ENCODE measurements at regions not wholly inside any gene's neighbourhood (a gene's known extent, or its start where the extent isn't known, plus 50 kb on each side); places are given as distances from the start of the nearest gene placed in this dataset.

DNA sequence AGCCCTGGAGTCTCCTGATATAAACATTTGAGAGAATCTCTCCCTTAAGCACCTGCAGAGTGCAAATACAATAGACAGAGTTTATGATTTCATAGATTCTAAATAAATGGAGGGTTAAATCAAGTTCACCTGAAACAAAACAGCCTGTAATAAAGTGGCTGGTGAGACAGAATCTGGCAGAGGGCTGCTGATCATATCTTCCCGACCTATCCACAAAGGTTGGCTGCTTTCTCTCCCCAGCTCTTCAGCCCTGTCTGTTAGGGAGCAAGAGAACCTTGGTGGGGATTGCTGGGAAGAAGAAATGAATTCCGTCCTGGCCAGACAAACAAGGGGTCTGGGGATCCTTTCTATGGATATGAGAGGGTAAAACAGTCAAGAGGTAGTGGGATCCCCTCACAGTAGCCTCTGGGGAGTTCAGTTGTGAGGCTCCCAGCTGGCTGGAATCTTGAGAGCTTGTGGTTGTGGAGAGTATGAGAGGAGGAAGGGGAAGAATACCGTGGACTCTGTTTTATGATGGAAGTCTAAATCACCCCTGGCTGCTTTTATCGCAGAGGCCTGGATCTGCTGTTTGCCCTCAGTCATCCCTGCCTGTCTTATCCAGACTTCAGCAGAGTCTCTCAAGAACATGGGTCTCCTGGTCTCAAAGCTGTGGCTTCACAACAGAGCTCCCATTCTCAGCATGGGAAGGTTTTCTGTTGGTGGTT is 451.3 kb downstream of the NTRK3 start:
- intact Hi-C loops (cut with DNase I, micrococcal nuclease) = no loop called here
- TF ChIP-seq, protein P1, sequence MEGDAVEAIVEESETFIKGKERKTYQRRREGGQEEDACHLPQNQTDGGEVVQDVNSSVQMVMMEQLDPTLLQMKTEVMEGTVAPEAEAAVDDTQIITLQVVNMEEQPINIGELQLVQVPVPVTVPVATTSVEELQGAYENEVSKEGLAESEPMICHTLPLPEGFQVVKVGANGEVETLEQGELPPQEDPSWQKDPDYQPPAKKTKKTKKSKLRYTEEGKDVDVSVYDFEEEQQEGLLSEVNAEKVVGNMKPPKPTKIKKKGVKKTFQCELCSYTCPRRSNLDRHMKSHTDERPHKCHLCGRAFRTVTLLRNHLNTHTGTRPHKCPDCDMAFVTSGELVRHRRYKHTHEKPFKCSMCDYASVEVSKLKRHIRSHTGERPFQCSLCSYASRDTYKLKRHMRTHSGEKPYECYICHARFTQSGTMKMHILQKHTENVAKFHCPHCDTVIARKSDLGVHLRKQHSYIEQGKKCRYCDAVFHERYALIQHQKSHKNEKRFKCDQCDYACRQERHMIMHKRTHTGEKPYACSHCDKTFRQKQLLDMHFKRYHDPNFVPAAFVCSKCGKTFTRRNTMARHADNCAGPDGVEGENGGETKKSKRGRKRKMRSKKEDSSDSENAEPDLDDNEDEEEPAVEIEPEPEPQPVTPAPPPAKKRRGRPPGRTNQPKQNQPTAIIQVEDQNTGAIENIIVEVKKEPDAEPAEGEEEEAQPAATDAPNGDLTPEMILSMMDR (IDR thresholded peaks at IDR 0.05) = no peak
- H3K9me3 ChIP-seq = no peaks in the 10 kb centered on the region
- H3K36me3 ChIP-seq (ENCODE audit: low read depth) = no peaks in the 10 kb centered on the region
- no peaks in the 10 kb centered on the region for H3K4me1 ChIP-seq (ENCODE audit: low read depth)
- ATAC-seq = no peak
- no peak overlapping the region for H3K4me3 ChIP-seq
- no peak for DNase-seq

DNA sequence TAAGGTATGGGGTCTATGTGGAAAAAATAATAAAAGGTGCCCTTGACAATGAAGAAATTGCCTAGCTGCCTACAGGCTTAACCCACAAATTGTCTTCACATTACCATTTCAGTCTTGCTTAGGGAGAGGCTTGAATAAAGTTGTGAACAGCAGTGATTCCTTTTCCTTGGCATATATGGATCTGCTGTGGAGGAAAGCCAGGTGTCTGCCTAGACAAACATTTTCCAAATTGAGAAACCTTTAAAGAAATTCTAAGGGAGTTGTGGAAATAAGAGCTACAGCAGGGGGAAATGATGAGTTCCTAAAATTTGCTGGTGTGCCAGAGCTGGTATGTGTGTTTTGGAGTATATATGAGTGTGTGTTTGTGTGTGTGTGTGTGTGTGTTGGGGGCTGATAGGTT is 452.1 kb downstream of the NTRK3 start:
- no peaks in the 10 kb centered on the region for H3K4me1 ChIP-seq (ENCODE audit: low read depth)
- H3K4me3 ChIP-seq = no peak overlapping the region
- TF ChIP-seq, protein P1 (IDR thresholded peaks at IDR 0.05) = no peak
- intact Hi-C loops (cut with DNase I, micrococcal nuclease) = no loop called here
- H3K36me3 ChIP-seq (ENCODE audit: low read depth) = no peaks in the 10 kb centered on the region
- DNase-seq (no peak), ATAC-seq (no peak)
- no peaks in the 10 kb centered on the region for H3K9me3 ChIP-seq

DNA sequence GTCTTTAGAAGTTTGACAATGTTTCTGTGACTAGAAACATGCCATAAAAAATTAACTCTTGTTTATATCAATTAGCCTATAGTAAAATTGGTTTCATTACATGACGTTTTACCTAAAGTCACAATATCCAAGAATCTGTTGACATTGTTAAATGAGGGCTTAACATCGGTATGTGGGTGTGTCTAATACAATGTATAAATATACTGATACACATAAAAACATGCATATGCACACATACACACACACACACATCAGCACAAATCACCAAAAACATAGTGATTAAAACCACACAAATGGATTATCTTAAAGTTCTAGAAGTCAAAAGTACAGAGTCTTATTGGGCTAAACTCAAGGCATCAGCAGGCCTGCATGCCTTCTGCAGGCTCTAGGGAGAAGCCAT is 456.7 kb downstream of the NTRK3 start:
- intact Hi-C loops (cut with DNase I, micrococcal nuclease) = no loop called here
- Histone ChIP-seq H3K36me3 (ENCODE audit: low read depth) (no peaks in the 10 kb centered on the region), H3K9me3 (no peaks in the 10 kb centered on the region), H3K4me3 (no peak overlapping the region), H3K4me1 (ENCODE audit: low read depth) (no peaks in the 10 kb centered on the region)
- ATAC-seq = no peak
- TF ChIP-seq, protein P1 (IDR thresholded peaks at IDR 0.05) = no peak
- DNase-seq = no peak

DNA sequence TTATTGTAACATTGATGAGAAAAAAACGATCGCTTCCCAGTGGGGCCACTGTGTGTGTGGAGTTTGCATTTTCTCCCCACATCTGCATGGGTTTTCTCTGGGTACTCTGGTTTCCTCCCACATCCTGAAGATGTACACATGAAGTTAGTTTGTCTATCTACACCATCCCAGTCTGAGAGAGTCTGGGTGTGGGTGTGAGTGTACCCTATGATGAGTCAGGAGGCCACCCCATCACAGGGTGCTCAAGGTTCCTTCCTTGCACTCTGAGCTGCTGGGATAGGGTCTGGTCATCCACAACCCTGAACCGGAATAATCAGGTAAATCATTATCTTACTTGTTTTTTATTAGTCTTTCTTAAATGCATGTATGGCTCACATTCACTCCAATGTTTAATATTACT is 457.1 kb downstream of the NTRK3 start:
- no peak for ATAC-seq
- no peak for DNase-seq
- Histone ChIP-seq H3K36me3 (ENCODE audit: low read depth) (no peaks in the 10 kb centered on the region), H3K9me3 (no peaks in the 10 kb centered on the region), H3K4me1 (ENCODE audit: low read depth) (no peaks in the 10 kb centered on the region), H3K4me3 (no peak overlapping the region)
- TF ChIP-seq, protein P1 (IDR thresholded peaks at IDR 0.05) = no peak
- intact Hi-C loops (cut with DNase I, micrococcal nuclease) = no loop called here

DNA sequence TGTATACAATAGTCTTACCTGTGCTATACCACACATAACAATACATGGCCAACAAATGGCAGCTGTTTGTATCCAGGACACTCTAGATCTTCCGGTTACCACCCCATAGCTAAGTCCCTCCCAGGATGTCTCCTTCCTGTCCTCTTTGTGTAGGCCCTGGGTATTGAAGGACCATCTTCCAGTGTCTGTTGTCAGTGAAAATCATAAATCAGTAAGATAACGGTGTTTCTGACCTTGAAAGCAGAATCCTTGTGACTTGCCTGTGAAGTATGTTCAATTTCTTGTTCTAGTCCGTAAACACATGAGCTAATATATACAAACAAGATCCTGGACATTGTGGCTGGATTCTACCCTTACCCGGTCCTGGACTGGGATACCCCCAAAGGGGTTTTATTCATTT is 462.8 kb downstream of the NTRK3 start:
- DNase-seq (no peak), ATAC-seq (no peak)
- no peaks in the 10 kb centered on the region for H3K36me3 ChIP-seq (ENCODE audit: low read depth)
- no peaks in the 10 kb centered on the region for H3K4me1 ChIP-seq (ENCODE audit: low read depth)
- TF ChIP-seq, protein P1 (IDR thresholded peaks at IDR 0.05) = no peak
- H3K4me3 ChIP-seq = no peak overlapping the region
- intact Hi-C loops (cut with DNase I, micrococcal nuclease) = no loop called here
- no peaks in the 10 kb centered on the region for H3K9me3 ChIP-seq

Data from mucosa of descending colon (tissue), 3 donors.